Neural cell (in vitro differentiated cells): ENCODE measurements at regions not wholly inside any gene's neighbourhood (a gene's known extent, or its start where the extent isn't known, plus 50 kb on each side); places are given as distances from the start of the nearest gene placed in this dataset.

Source experiments
- H2AFZ ChIP-seq: fragments of 200-600, 300-800 bp; sonication (generic), shearing (Covaris generic); 2 replicates; pipeline ENCODE4 v1.6.0; 2014; ENCODE audit warnings: low read depth, mild to moderate bottlenecking, antibody characterized with exemption, low read length, moderate library complexity
- H3F3A ChIP-seq: fragments of 200-600 bp; shearing (Covaris generic); 2 replicates; pipeline ENCODE4 v1.6.1; 2016; ENCODE audit warnings: mild to moderate bottlenecking, moderate library complexity, mixed read lengths, antibody characterized with exemption, low read length; ENCODE audit not compliant: insufficient read depth, poor library complexity, severe bottlenecking
- H3K27ac ChIP-seq: fragments of 200-600, 300-800 bp; sonication (generic), shearing (Covaris generic); 2 replicates; pipeline ENCODE4 v1.5.1; 2014; ENCODE audit warnings: mild to moderate bottlenecking, low read length, moderate library complexity
- H3K27me3 ChIP-seq: fragments of 300-800, 200-600 bp; sonication (generic), shearing (Covaris generic); 2 replicates; pipeline ENCODE4 v1.6.0; 2014; ENCODE audit warnings: mild to moderate bottlenecking, low read depth, low read length, moderate library complexity; ENCODE audit not compliant: insufficient read depth
- H3K36me3 ChIP-seq: fragments of 300-800, 200-600 bp; sonication (generic), shearing (Covaris generic); 2 replicates; pipeline ENCODE4 v1.5.1; 2014; ENCODE audit warnings: mild to moderate bottlenecking, antibody characterized with exemption, low read length, moderate library complexity; ENCODE audit not compliant: insufficient read depth
- H3K4me2 ChIP-seq: fragments of 300-800, 200-600 bp; sonication (generic), shearing (Covaris generic); 2 replicates; pipeline ENCODE4 v1.6.0; 2014; ENCODE audit warnings: mild to moderate bottlenecking, low read length
- H3K4me3 ChIP-seq: fragments of 300-800, 200-600 bp; sonication (generic), shearing (Covaris generic); 2 replicates; pipeline ENCODE4 v1.5.1; 2014; ENCODE audit warnings: mild to moderate bottlenecking, low read length, moderate library complexity
- H3K79me2 ChIP-seq: fragments of 200-600 bp; shearing (Covaris generic); replicated peaks from 2 replicates; pipeline ENCODE4 v1.6.0; 2014; ENCODE audit warnings: mild to moderate bottlenecking, low read length, moderate library complexity; ENCODE audit not compliant: insufficient read depth
- H3K9ac ChIP-seq: fragments of 300-800, 200-600 bp; sonication (generic), shearing (Covaris generic); 2 replicates; pipeline ENCODE4 v1.6.1; 2016; ENCODE audit warnings: mild to moderate bottlenecking, low read length, mixed read lengths
- H3K9me2 ChIP-seq: fragments of 200-600 bp; shearing (Covaris generic); 2 replicates; pipeline ENCODE4 v1.6.1; 2016; ENCODE audit warnings: mild to moderate bottlenecking, low read length, mixed read lengths; ENCODE audit not compliant: insufficient read depth
- H3K9me3 ChIP-seq: fragments of 200-600, 300-800 bp; sonication (generic), shearing (Covaris generic); 2 replicates; pipeline ENCODE4 v1.6.1; 2016; ENCODE audit warnings: mild to moderate bottlenecking, mixed run types, low read length, moderate library complexity, mixed read lengths
- H4K20me1 ChIP-seq: fragments of 200-600 bp; shearing (Covaris generic); 2 replicates; pipeline ENCODE4 v1.6.1; 2016; ENCODE audit warnings: mild to moderate bottlenecking, mixed run types; ENCODE audit not compliant: insufficient read depth
- CTCF ChIP-seq: fragments of 450-650 bp; IDR thresholded peaks from 2 replicates; pipeline ENCODE4 v1.5.1; 2014; ENCODE audit warnings: antibody characterized with exemption, mild to moderate bottlenecking, moderate library complexity; ENCODE audit not compliant: poor library complexity, severe bottlenecking
- EP300 ChIP-seq: fragments of 450-650 bp; conservative IDR thresholded peaks from 2 replicates; pipeline ENCODE4 v1.6.1; 2014; ENCODE audit warnings: antibody characterized with exemption, mild to moderate bottlenecking, moderate library complexity; ENCODE audit not compliant: poor library complexity, severe bottlenecking
- EZH2 ChIP-seq: fragments of 200-600, 300-800 bp; shearing (Covaris generic), sonication (generic); IDR thresholded peaks from 2 replicates; pipeline ENCODE4 v1.6.1; 2014; ENCODE audit warnings: antibody characterized with exemption, low read length, borderline replicate concordance, mild to moderate bottlenecking; ENCODE audit not compliant: insufficient read depth, poor library complexity, severe bottlenecking
- MXI1 ChIP-seq: fragments of 450-650 bp; conservative IDR thresholded peaks from 2 replicates; pipeline ENCODE4 v1.6.1; 2014; ENCODE audit warnings: antibody characterized with exemption, mild to moderate bottlenecking; ENCODE audit not compliant: poor library complexity, severe bottlenecking
- POLR2AphosphoS5 ChIP-seq: IDR thresholded peaks from 2 replicates; pipeline ENCODE4 v1.6.1; 2012
- RAD21 ChIP-seq: fragments of 450-650 bp; conservative IDR thresholded peaks from 2 replicates; pipeline ENCODE4 v1.6.1; 2014; ENCODE audit warnings: antibody characterized with exemption, mild to moderate bottlenecking, moderate library complexity
- SMC3 ChIP-seq: fragments of 450-650 bp; conservative IDR thresholded peaks from 2 replicates; pipeline ENCODE4 v1.6.1; 2014; ENCODE audit warnings: antibody characterized with exemption, mild to moderate bottlenecking, moderate library complexity; ENCODE audit not compliant: poor library complexity
- TAF1 ChIP-seq: IDR thresholded peaks from 2 replicates; pipeline ENCODE4 v1.6.1; 2012; ENCODE audit warnings: low read depth
- TF ChIP-seq, protein P1 (sequence below): IDR thresholded peaks from 2 replicates; pipeline ENCODE4 v1.6.1; 2012; ENCODE audit warnings: borderline replicate concordance

DNA sequence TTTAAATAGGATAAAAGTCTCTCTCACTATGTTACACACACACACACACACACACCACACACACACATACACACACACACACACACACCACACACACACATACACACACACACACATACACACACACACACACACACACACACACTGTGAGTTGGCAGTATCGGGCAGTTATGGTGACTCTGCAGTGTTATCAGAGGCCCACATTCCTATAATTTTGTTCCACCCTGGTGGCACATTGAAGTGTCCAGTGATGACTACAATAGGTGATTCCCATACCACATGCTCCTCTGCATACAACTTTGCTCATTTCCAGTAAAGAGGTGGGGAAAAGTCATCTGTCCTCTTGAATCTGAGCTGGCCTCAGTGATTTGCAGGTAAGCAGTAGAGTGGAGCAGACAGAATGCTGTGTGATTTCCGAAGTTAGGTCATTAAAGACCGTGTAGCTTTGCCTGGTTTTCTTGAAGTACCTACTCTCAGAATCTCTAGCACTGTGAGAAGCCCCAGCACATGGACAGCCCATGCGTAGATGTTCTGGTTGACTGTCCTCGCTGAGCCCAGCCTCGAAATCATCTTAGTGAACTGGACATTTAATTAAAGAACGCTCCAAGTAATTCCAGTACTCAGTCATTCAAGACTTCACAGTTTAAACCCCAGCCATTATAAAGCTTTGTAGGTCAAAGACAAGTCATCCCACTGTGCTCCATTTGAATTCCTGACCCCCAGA is 836.6 kb upstream of the SOX9 start:
- H3K4me2 ChIP-seq = no peak overlapping the region
- H3K9ac ChIP-seq = no peak overlapping the region
- H3F3A ChIP-seq = no peaks in the 10 kb centered on the region
- no peaks in the 10 kb centered on the region for H3K9me2 ChIP-seq
- H2AFZ ChIP-seq = no peak overlapping the region
- TF ChIP-seq SMC3 (no peak), CTCF (no peak), POLR2AphosphoS5 (no peak), EP300 (no peak), MXI1 (no peak), RAD21 (no peak), EZH2 (no peak), TAF1 (no peak)
- TF ChIP-seq, protein P1, sequence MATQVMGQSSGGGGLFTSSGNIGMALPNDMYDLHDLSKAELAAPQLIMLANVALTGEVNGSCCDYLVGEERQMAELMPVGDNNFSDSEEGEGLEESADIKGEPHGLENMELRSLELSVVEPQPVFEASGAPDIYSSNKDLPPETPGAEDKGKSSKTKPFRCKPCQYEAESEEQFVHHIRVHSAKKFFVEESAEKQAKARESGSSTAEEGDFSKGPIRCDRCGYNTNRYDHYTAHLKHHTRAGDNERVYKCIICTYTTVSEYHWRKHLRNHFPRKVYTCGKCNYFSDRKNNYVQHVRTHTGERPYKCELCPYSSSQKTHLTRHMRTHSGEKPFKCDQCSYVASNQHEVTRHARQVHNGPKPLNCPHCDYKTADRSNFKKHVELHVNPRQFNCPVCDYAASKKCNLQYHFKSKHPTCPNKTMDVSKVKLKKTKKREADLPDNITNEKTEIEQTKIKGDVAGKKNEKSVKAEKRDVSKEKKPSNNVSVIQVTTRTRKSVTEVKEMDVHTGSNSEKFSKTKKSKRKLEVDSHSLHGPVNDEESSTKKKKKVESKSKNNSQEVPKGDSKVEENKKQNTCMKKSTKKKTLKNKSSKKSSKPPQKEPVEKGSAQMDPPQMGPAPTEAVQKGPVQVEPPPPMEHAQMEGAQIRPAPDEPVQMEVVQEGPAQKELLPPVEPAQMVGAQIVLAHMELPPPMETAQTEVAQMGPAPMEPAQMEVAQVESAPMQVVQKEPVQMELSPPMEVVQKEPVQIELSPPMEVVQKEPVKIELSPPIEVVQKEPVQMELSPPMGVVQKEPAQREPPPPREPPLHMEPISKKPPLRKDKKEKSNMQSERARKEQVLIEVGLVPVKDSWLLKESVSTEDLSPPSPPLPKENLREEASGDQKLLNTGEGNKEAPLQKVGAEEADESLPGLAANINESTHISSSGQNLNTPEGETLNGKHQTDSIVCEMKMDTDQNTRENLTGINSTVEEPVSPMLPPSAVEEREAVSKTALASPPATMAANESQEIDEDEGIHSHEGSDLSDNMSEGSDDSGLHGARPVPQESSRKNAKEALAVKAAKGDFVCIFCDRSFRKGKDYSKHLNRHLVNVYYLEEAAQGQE = no peak
- no peaks in the 10 kb centered on the region for H3K27me3 ChIP-seq
- H3K79me2 ChIP-seq = no peaks in the 10 kb centered on the region
- no peaks in the 10 kb centered on the region for H3K9me3 ChIP-seq
- no peaks in the 10 kb centered on the region for H4K20me1 ChIP-seq
- no peaks in the 10 kb centered on the region for H3K36me3 ChIP-seq
- H3K27ac ChIP-seq = no peak overlapping the region
- H3K4me3 ChIP-seq = no peak overlapping the region

GRCh38 chr17:71286625-71287024 is 834.2 kb upstream of the SOX9 start:
- Histone ChIP-seq H3F3A (no peaks in the 10 kb centered on the region), H4K20me1 (no peaks in the 10 kb centered on the region), H3K9me2 (no peaks in the 10 kb centered on the region), H3K9ac (no peak overlapping the region), H3K27me3 (no peaks in the 10 kb centered on the region), H2AFZ (no peak overlapping the region), H3K27ac (no peak overlapping the region), H3K9me3 (no peaks in the 10 kb centered on the region), H3K36me3 (no peaks in the 10 kb centered on the region), H3K79me2 (no peaks in the 10 kb centered on the region), H3K4me3 (no peak overlapping the region), H3K4me2 (no peak overlapping the region)
- TF ChIP-seq SMC3 (no peak), CTCF (no peak), RAD21 (no peak), POLR2AphosphoS5 (no peak), MXI1 (no peak), TAF1 (no peak), EP300 (no peak), EZH2 (no peak)
- TF ChIP-seq, protein P1 = no peak
